Activated CD4-positive, alpha-beta memory T cell treated with anti-CD3 and anti-CD28 coated beads, Interleukin-2, amount 10 ng/mL, durations not matched to agents 7 days and 5 days (primary cell): ENCODE measurements at regions not wholly inside any gene's neighbourhood (a gene's known extent, or its start where the extent isn't known, plus 50 kb on each side); places are given as distances from the start of the nearest gene placed in this dataset.

Experiments used
- CTCF ChIA-PET: fragments of 350-600 bp; sonication (Branson Sonifier 250); formaldehyde crosslinking; loops from one replicate; lab custom pipeline; 2021; ENCODE audit warnings: antibody characterized with exemption, inconsistent platforms; lab: Charles Lee
- POLR2A ChIA-PET: fragments of 350-600 bp; sonication (Branson Sonifier 250); formaldehyde crosslinking; loops from one replicate; lab custom pipeline; 2021; ENCODE audit warnings: antibody characterized with exemption; lab: Charles Lee
- DNase-seq: peaks from one replicate; pipeline ENCODE4 v3.0.0-alpha.2; 2020
- H3K27ac Mint-ChIP-seq: one replicate; pipeline ENCODE4 v1.8.0; 2021; ENCODE audit warnings: mild to moderate bottlenecking, mixed read lengths
- H3K27me3 Mint-ChIP-seq: one replicate; pipeline ENCODE4 v1.8.0; 2021; ENCODE audit warnings: mixed read lengths
- H3K36me3 Mint-ChIP-seq: one replicate; pipeline ENCODE4 v1.8.0; 2021; ENCODE audit warnings: low read depth, mixed read lengths
- H3K4me1 Mint-ChIP-seq: one replicate; pipeline ENCODE4 v1.8.0; 2021; ENCODE audit warnings: mixed read lengths
- H3K4me3 Mint-ChIP-seq: one replicate; pipeline ENCODE4 v1.8.0; 2021; ENCODE audit warnings: mild to moderate bottlenecking, mixed read lengths
- H3K9me3 Mint-ChIP-seq: one replicate; pipeline ENCODE4 v1.8.0; 2021; ENCODE audit warnings: mixed read lengths

GRCh38 chr18:37657493-37657892, 91.9 kb upstream of the CELF4 start:
- POLR2A ChIA-PET = no interaction called here
- Mint-ChIP-seq H3K27me3 (no peaks in the 10 kb centered on the region), H3K4me3 (no peak overlapping the region), H3K36me3 (no peaks in the 10 kb centered on the region), H3K9me3 (peaks cover 3% of the 10 kb centered on the region), H3K27ac (no peak overlapping the region), H3K4me1 (no peaks in the 10 kb centered on the region)
- DNase-seq = no peak
- CTCF ChIA-PET = interaction anchor here (0.6 kb wide), 1 partner anchor 1706 kb away, joined by 3 read pairs; no protein-coding TSS in a partner anchor

- CTCF ChIA-PET = no interaction called here
- Mint-ChIP-seq H3K36me3 (no peaks in the 10 kb centered on the region), H3K4me3 (no peak overlapping the region), H3K27me3 (no peaks in the 10 kb centered on the region), H3K27ac (no peak overlapping the region), H3K4me1 (no peaks in the 10 kb centered on the region), H3K9me3 (no peaks in the 10 kb centered on the region)
- no peak for DNase-seq
- POLR2A ChIA-PET = no interaction called here
These were observed 89.3 kb upstream of the CELF4 start for GRCh38 chr18:37654731-37655369.

GRCh38 chr18:37654034-37654433, 88.4 kb upstream of the CELF4 start:
- Mint-ChIP-seq H3K36me3 (no peaks in the 10 kb centered on the region), H3K9me3 (no peaks in the 10 kb centered on the region), H3K27me3 (no peaks in the 10 kb centered on the region), H3K27ac (no peak overlapping the region), H3K4me1 (no peaks in the 10 kb centered on the region), H3K4me3 (no peak overlapping the region)
- ChIA-PET POLR2A (no interaction called here), CTCF (no interaction called here)
- no peak for DNase-seq

- no peaks in the 10 kb centered on the region for H3K4me1 Mint-ChIP-seq
- no peaks in the 10 kb centered on the region for H3K9me3 Mint-ChIP-seq
- H3K27me3 Mint-ChIP-seq = no peaks in the 10 kb centered on the region
- POLR2A ChIA-PET = no interaction called here
- H3K27ac Mint-ChIP-seq = no peak overlapping the region
- H3K36me3 Mint-ChIP-seq = no peaks in the 10 kb centered on the region
- no peak for DNase-seq
- no peak overlapping the region for H3K4me3 Mint-ChIP-seq
- CTCF ChIA-PET = no interaction called here
These were observed 88.0 kb upstream of the CELF4 start for GRCh38 chr18:37653618-37654017.

GRCh38 chr18:37649930-37650329, 84.3 kb upstream of the CELF4 start:
- Mint-ChIP-seq H3K27ac (no peak overlapping the region), H3K27me3 (no peaks in the 10 kb centered on the region), H3K4me1 (no peaks in the 10 kb centered on the region), H3K36me3 (no peaks in the 10 kb centered on the region), H3K4me3 (no peak overlapping the region), H3K9me3 (no peaks in the 10 kb centered on the region)
- ChIA-PET POLR2A (no interaction called here), CTCF (no interaction called here)
- DNase-seq = no peak

- no peak overlapping the region for H3K27ac Mint-ChIP-seq
- H3K27me3 Mint-ChIP-seq = no peaks in the 10 kb centered on the region
- ChIA-PET CTCF (no interaction called here), POLR2A (no interaction called here)
- H3K4me3 Mint-ChIP-seq = no peak overlapping the region
- no peaks in the 10 kb centered on the region for H3K4me1 Mint-ChIP-seq
- no peaks in the 10 kb centered on the region for H3K36me3 Mint-ChIP-seq
- peaks cover 1% of the 10 kb centered on the region for H3K9me3 Mint-ChIP-seq
- DNase-seq = no peak
These were observed 83.8 kb upstream of the CELF4 start for GRCh38 chr18:37649416-37649815.

GRCh38 chr18:37641573-37641972, 76.0 kb upstream of the CELF4 start:
- H3K27ac Mint-ChIP-seq = no peak overlapping the region
- no peaks in the 10 kb centered on the region for H3K27me3 Mint-ChIP-seq
- no peaks in the 10 kb centered on the region for H3K4me1 Mint-ChIP-seq
- H3K9me3 Mint-ChIP-seq = peaks cover 12% of the 10 kb centered on the region
- ChIA-PET POLR2A (no interaction called here), CTCF (no interaction called here)
- no peak overlapping the region for H3K4me3 Mint-ChIP-seq
- no peaks in the 10 kb centered on the region for H3K36me3 Mint-ChIP-seq
- no peak for DNase-seq

- DNase-seq = no peak
- Mint-ChIP-seq H3K27ac (no peak overlapping the region), H3K4me3 (no peak overlapping the region), H3K9me3 (peaks cover 12% of the 10 kb centered on the region), H3K4me1 (no peaks in the 10 kb centered on the region), H3K27me3 (no peaks in the 10 kb centered on the region), H3K36me3 (no peaks in the 10 kb centered on the region)
- POLR2A ChIA-PET = no interaction called here
- CTCF ChIA-PET = no interaction called here
These were observed 74.9 kb upstream of the CELF4 start for GRCh38 chr18:37640504-37640903.

- H3K9me3 Mint-ChIP-seq = peaks cover 12% of the 10 kb centered on the region
- H3K4me3 Mint-ChIP-seq = no peak overlapping the region
- no peak overlapping the region for H3K27ac Mint-ChIP-seq
- CTCF ChIA-PET = no interaction called here
- H3K4me1 Mint-ChIP-seq = no peaks in the 10 kb centered on the region
- no peaks in the 10 kb centered on the region for H3K36me3 Mint-ChIP-seq
- no peaks in the 10 kb centered on the region for H3K27me3 Mint-ChIP-seq
- POLR2A ChIA-PET = no interaction called here
- no peak for DNase-seq
These were observed 74.2 kb upstream of the CELF4 start for GRCh38 chr18:37639846-37640245.

- DNase-seq = no peak
- Mint-ChIP-seq H3K9me3 (peaks cover 3% of the 10 kb centered on the region), H3K36me3 (no peaks in the 10 kb centered on the region), H3K27ac (no peak overlapping the region), H3K4me3 (no peak overlapping the region), H3K27me3 (no peaks in the 10 kb centered on the region), H3K4me1 (no peaks in the 10 kb centered on the region)
- ChIA-PET CTCF (no interaction called here), POLR2A (no interaction called here)
These were observed 71.9 kb upstream of the CELF4 start for GRCh38 chr18:37637478-37637850.

- ChIA-PET POLR2A (no interaction called here), CTCF (no interaction called here)
- H3K36me3 Mint-ChIP-seq = no peaks in the 10 kb centered on the region
- no peak overlapping the region for H3K27ac Mint-ChIP-seq
- H3K4me1 Mint-ChIP-seq = no peaks in the 10 kb centered on the region
- H3K4me3 Mint-ChIP-seq = no peak overlapping the region
- peaks cover 3% of the 10 kb centered on the region for H3K9me3 Mint-ChIP-seq
- no peaks in the 10 kb centered on the region for H3K27me3 Mint-ChIP-seq
- no peak for DNase-seq
These were observed 71.4 kb upstream of the CELF4 start for GRCh38 chr18:37636831-37637477.

- H3K9me3 Mint-ChIP-seq = peaks cover 2% of the 10 kb centered on the region
- DNase-seq = no peak
- H3K36me3 Mint-ChIP-seq = no peaks in the 10 kb centered on the region
- no peak overlapping the region for H3K4me3 Mint-ChIP-seq
- no peaks in the 10 kb centered on the region for H3K27me3 Mint-ChIP-seq
- ChIA-PET CTCF (no interaction called here), POLR2A (no interaction called here)
- no peak overlapping the region for H3K27ac Mint-ChIP-seq
- no peaks in the 10 kb centered on the region for H3K4me1 Mint-ChIP-seq
These were observed 68.9 kb upstream of the CELF4 start for GRCh38 chr18:37634516-37634915.

GRCh38 chr18:37631422-37631821, 65.8 kb upstream of the CELF4 start:
- CTCF ChIA-PET = no interaction called here
- Mint-ChIP-seq H3K27me3 (no peaks in the 10 kb centered on the region), H3K9me3 (no peaks in the 10 kb centered on the region), H3K36me3 (no peaks in the 10 kb centered on the region), H3K27ac (no peak overlapping the region), H3K4me1 (no peaks in the 10 kb centered on the region), H3K4me3 (no peak overlapping the region)
- no peak for DNase-seq
- POLR2A ChIA-PET = no interaction called here

- Mint-ChIP-seq H3K36me3 (no peaks in the 10 kb centered on the region), H3K4me1 (no peaks in the 10 kb centered on the region), H3K9me3 (no peaks in the 10 kb centered on the region), H3K27me3 (no peaks in the 10 kb centered on the region), H3K4me3 (no peak overlapping the region), H3K27ac (no peak overlapping the region)
- POLR2A ChIA-PET = no interaction called here
- DNase-seq = no peak
- CTCF ChIA-PET = no interaction called here
These were observed 64.7 kb upstream of the CELF4 start for GRCh38 chr18:37630334-37630733.
